Transverse colon (tissue), 4 donors: ENCODE measurements at regions not wholly inside any gene's neighbourhood (a gene's known extent, or its start where the extent isn't known, plus 50 kb on each side); places are given as distances from the start of the nearest gene placed in this dataset.
A peak's percentile ranks its signal among the peaks of the same experiment; 100 is the strongest.

Experiments used
- DNase-seq: peaks from one replicate; pipeline ENCODE4 v3.0.0-alpha.2; 2019
- H3K27ac ChIP-seq, 4 donors: fragments of 200-600 bp; sonication (generic); 2 replicates each; pipeline ENCODE4 v1.5.1; 2016 to 2018; ENCODE audit warnings: inconsistent platforms in 4 of 4
- H3K27me3 ChIP-seq: fragments of 200-600 bp; sonication (generic); 2 replicates; pipeline ENCODE4 v1.5.1; 2017; ENCODE audit warnings: inconsistent platforms
- H3K36me3 ChIP-seq, 4 donors: fragments of 200-600 bp; sonication (generic); 2 replicates each; pipeline ENCODE4 v1.5.1; 2017 to 2019; ENCODE audit warnings: inconsistent platforms in 4 of 4
- H3K4me1 ChIP-seq, 4 donors: fragments of 200-600 bp; sonication (generic); 2 replicates each; pipeline ENCODE4 v1.5.1; 2017 to 2020; ENCODE audit warnings: inconsistent platforms in 4 of 4
- H3K4me3 ChIP-seq, 4 donors: fragments of 200-600 bp; sonication (generic); 1 replicate in 1 of 4; 2 replicates in 3 of 4; pipeline versions ENCODE4 v1.5.1 to v1.6.1; 2017 to 2019; ENCODE audit warnings: inconsistent platforms in 4 of 4
- H3K9me3 ChIP-seq, 2 donors: fragments of 200-600 bp; sonication (generic); 2 replicates each; pipeline ENCODE4 v1.5.1; 2017 to 2019; ENCODE audit warnings: inconsistent platforms in 2 of 2
- EP300 ChIP-seq: sonication (generic); formaldehyde crosslinking; IDR thresholded peaks from one replicate; pipeline ENCODE4 v1.6.1; 2017; ENCODE audit warnings: antibody characterized with exemption, low read depth
- POLR2A ChIP-seq: fragments of 450-650 bp; IDR thresholded peaks from one replicate; pipeline ENCODE4 v1.6.1; 2016; ENCODE audit warnings: antibody characterized with exemption, mild to moderate bottlenecking, moderate library complexity
- POLR2AphosphoS5 ChIP-seq, 3 donors: sonication (generic); formaldehyde crosslinking; IDR thresholded peaks; one replicate each; pipeline ENCODE4 v1.6.1; 2016; ENCODE audit warnings: antibody characterized with exemption in 3 of 3
- WGBS, 2 donors: methylation state at CpG; one replicate each; pipeline ENCODE4 v1.1.5; 2018; ENCODE audit warnings: low coverage in 1 of 2; 5-methylcytosine and 5-hydroxymethylcytosine counted together
- in situ Hi-C, 4 donors: fragments of 200-750 bp; cut with MboI; loops; one replicate each; pipeline versions ENCODE4 v1.15.0 to v1.15.1; 2017; ENCODE audit warnings: low sequenced_read_pairs in 3 of 4, low pct_ligation_motif_present in 1 of 4, low pct_unique_long_range_greater_than_20kb in 1 of 4
- intact Hi-C: fragments of 100-400 bp; cut with DNase I; formaldehyde crosslinking; loops from one replicate; pipeline ENCODE4 v1.15.1; 2023; ENCODE audit warnings: low total_unique reads
- TF ChIP-seq, protein P1 (sequence below), 5 experiments: fragments of 200-600 bp in 3 of 5; fragments of 450-650 bp in 2 of 5; sonication (generic) in 3 of 5; IDR thresholded peaks; 1 replicate in 2 of 5; 2 replicates in 3 of 5; pipeline ENCODE4 v1.5.1; 2016 to 2017; ENCODE audit warnings: antibody characterized with exemption in 5 of 5, inconsistent platforms in 3 of 5, mild to moderate bottlenecking in 2 of 5, moderate library complexity in 1 of 5

DNA sequence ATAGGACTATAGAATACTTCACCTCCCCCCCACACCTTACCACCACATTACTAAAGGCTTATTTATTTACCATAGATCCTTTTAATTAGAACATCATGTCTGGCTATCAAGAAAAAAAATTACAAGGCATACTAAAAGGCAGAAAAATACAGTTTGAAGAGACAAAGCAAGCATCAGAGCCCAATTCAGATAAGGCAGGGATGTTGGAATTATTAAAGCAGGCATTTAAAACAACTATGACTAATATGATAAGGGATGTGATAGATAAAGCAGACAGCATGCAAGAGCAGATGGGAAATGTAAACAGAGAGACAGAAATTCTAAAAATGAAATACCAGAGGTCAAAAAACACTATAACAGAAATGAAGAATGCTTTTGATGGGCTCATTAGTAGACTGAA, 55.4 kb upstream of the SMIM21 start:
- Histone ChIP-seq H3K4me3 (no peak overlapping the region), H3K27ac (no peak overlapping the region), H3K27me3 (no peaks in the 10 kb centered on the region), H3K9me3 (peaks cover 0 to 3% of the 10 kb centered on the region in 2 donors), H3K4me1 (no peaks in the 10 kb centered on the region), H3K36me3 (no peaks in the 10 kb centered on the region)
- no peak for TF ChIP-seq EP300
- TF ChIP-seq POLR2AphosphoS5 (IDR thresholded peaks at IDR 0.05), result no peak
- no peak for TF ChIP-seq POLR2A
- TF ChIP-seq, protein P1, sequence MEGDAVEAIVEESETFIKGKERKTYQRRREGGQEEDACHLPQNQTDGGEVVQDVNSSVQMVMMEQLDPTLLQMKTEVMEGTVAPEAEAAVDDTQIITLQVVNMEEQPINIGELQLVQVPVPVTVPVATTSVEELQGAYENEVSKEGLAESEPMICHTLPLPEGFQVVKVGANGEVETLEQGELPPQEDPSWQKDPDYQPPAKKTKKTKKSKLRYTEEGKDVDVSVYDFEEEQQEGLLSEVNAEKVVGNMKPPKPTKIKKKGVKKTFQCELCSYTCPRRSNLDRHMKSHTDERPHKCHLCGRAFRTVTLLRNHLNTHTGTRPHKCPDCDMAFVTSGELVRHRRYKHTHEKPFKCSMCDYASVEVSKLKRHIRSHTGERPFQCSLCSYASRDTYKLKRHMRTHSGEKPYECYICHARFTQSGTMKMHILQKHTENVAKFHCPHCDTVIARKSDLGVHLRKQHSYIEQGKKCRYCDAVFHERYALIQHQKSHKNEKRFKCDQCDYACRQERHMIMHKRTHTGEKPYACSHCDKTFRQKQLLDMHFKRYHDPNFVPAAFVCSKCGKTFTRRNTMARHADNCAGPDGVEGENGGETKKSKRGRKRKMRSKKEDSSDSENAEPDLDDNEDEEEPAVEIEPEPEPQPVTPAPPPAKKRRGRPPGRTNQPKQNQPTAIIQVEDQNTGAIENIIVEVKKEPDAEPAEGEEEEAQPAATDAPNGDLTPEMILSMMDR (IDR thresholded peaks at IDR 0.05), result no peak
- intact Hi-C loops, result no loop called here
- DNase-seq, result no peak
- in situ Hi-C loops, result loop anchor here (25.0 kb wide), 2 partner anchors 596 to 821 kb away; no protein-coding TSS in a partner anchor

DNA sequence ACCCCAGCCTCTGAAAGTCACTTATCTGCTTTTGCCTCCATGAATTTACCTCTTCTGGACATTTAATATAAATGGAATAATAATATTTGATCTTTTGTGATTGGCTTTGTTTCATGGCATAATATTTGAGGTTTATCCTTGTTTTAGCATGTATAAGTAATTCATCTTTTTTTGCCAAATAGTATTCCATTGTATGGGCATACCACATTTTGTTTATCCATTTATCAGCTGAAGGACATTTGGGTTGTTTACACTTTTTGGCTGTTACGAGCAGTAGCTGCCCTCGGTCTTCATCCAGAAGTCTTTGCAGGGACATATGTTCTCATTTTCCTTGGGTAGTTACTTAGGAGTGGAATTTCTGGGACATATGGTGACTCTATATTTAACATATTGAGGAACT, 53.0 kb upstream of the SMIM21 start:
- 85 to 93% methylated on average over 2 of the region's 2 CpGs for WGBS, 2 donors
- intact Hi-C loops (no loop called here), in situ Hi-C loops (loop anchor here (25.0 kb wide), 2 partner anchors 593 to 818 kb away; no protein-coding TSS in a partner anchor)
- Histone ChIP-seq H3K27ac (no peak overlapping the region), H3K4me1 (peaks cover 0 to 3% (median 0%) of the 10 kb centered on the region in 4 donors), H3K27me3 (no peaks in the 10 kb centered on the region), H3K4me3 (no peak overlapping the region), H3K9me3 (peaks cover 0 to 3% of the 10 kb centered on the region in 2 donors), H3K36me3 (no peaks in the 10 kb centered on the region)
- no peak for TF ChIP-seq EP300
- TF ChIP-seq POLR2A, result no peak
- TF ChIP-seq, protein P1 (IDR thresholded peaks at IDR 0.05), result no peak
- no peak for TF ChIP-seq POLR2AphosphoS5 (IDR thresholded peaks at IDR 0.05)
- DNase-seq, result no peak

DNA sequence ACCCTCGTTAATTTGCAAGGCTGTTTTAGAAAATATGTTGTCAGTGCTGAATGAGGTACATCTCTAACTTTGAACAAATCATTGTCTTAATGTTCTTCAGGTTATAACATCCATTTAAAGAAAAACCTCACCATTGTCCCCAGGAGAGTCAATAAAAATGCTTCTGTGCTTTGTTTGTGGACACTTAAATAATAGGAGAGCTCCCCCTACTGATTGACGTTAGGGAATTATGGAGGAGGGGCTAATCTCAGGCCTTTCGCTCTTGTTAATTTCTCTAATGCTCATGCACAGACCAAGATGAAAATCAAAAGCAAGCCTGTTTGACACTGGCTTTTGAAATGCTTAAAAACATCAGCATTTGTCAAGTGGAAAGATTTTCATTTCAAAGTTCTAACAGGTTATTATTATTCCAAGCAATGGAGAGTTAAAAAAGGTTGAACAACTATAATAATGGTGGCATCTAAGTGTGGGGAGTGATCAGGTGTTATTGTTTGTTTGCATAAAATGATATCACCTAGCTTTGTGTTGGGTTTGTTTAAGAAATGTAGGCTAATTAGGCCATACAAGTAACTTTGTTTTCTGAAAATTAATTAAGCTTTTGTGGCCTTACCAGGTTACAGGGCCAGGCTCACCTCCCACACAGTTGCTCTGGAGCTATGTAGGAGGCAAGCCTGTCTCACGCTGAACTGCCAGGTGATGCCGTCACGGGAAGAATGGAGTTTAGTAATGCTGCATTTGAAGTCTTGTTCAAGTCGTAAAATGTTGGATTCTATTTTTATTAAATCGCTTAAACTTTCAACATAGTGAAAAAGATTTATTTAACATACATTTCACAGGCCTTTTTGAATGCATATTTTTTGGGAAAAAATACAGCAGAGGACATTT, 51.7 kb upstream of the SMIM21 start:
- DNase-seq, result no peak
- Histone ChIP-seq H3K9me3 (peaks cover 0 to 3% of the 10 kb centered on the region in 2 donors), H3K27ac (no peak overlapping the region), H3K27me3 (no peaks in the 10 kb centered on the region), H3K4me1 (peaks cover 0 to 6% (median 0%) of the 10 kb centered on the region in 4 donors), H3K36me3 (no peaks in the 10 kb centered on the region), H3K4me3 (no peak overlapping the region)
- intact Hi-C loops, result loop anchor here (10.0 kb wide), 1 partner anchor 264 kb away; the partner anchor contains the start of gene TSHZ1
- 61 to 63% methylated on average over 7 to 8 of the region's 8 CpGs for WGBS, 2 donors
- in situ Hi-C loops, result loop anchor here (25.0 kb wide), 2 partner anchors 592 to 817 kb away; no protein-coding TSS in a partner anchor
- no peak for TF ChIP-seq EP300
- TF ChIP-seq, protein P1 (IDR thresholded peaks at IDR 0.05), result peak; percentile 50 to 59 (median 52)
- no peak for TF ChIP-seq POLR2A
- TF ChIP-seq POLR2AphosphoS5 (IDR thresholded peaks at IDR 0.05), result no peak

DNA sequence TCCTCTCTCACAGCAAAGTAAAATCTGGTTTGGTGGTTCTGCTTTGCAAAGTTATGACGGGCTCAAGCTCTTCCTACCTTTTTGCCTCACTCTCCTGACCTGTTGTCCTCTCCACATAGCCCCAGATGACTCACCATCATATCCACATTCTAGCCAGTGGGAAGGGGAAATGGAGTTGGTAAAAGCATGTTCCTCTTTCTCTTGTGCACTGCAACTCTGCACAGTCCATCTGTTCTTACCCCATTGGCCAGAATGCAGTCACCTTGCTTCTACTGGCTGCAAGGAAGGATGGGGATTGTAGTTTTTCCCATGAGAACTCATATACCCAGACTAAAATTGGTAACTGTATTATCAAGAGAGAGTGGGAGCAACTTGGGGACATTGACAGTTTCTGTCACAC, 50.4 kb upstream of the SMIM21 start:
- in situ Hi-C loops (loop anchor here (25.0 kb wide), 2 partner anchors 591 to 816 kb away; no protein-coding TSS in a partner anchor), intact Hi-C loops (loop anchor here (10.0 kb wide), 1 partner anchor 263 kb away; the partner anchor contains the start of gene TSHZ1)
- DNase-seq, result no peak

More for the DNA sequence above, 50.4 kb upstream of the SMIM21 start:
- WGBS, 2 donors, result 50 to 72% methylated on average over 1 of the region's 1 CpG
- Histone ChIP-seq H3K27me3 (no peaks in the 10 kb centered on the region), H3K4me1 (peaks cover 0 to 6% (median 0%) of the 10 kb centered on the region in 4 donors), H3K9me3 (no peaks in the 10 kb centered on the region), H3K27ac (no peak overlapping the region), H3K4me3 (no peak overlapping the region), H3K36me3 (no peaks in the 10 kb centered on the region)
- TF ChIP-seq, protein P1 (IDR thresholded peaks at IDR 0.05), result no peak
- TF ChIP-seq POLR2AphosphoS5 (IDR thresholded peaks at IDR 0.05) (no peak), POLR2A (no peak), EP300 (no peak)
